ENCODE measurements at regions not wholly inside any gene's neighbourhood (a gene's known extent, or its start where the extent isn't known, plus 50 kb on each side); places are given as distances from the start of the nearest gene placed in this dataset.

GRCh38 chr7:25947669-25948516, 204.1 kb upstream of the NFE2L3 start:
- DNase-seq (ENCODE audit: low read depth, low spot score) = no peak

GRCh38 chr7:25949736-25950487, 202.1 kb upstream of the NFE2L3 start:
- DNase-seq (ENCODE audit: low read depth, low spot score) = no peak

GRCh38 chr7:25950488-25951413, 201.2 kb upstream of the NFE2L3 start:
- DNase-seq (ENCODE audit: low read depth, low spot score) = no peak

GRCh38 chr7:25951414-25952260, 200.4 kb upstream of the NFE2L3 start:
- no peak for DNase-seq (ENCODE audit: low read depth, low spot score)

- no peak for DNase-seq (ENCODE audit: low read depth, low spot score)
Observed at GRCh38 chr7:25952261-25953057, 199.5 kb upstream of the NFE2L3 start.

GRCh38 chr7:25953859-25954258, 198.1 kb upstream of the NFE2L3 start:
- DNase-seq (ENCODE audit: low read depth, low spot score) = no peak

- no peak for DNase-seq (ENCODE audit: low read depth, low spot score)
Observed at GRCh38 chr7:25954395-25954794, 197.6 kb upstream of the NFE2L3 start.

GRCh38 chr7:25959168-25959734, 192.7 kb upstream of the NFE2L3 start:
- DNase-seq (ENCODE audit: low read depth, low spot score) = no peak

- DNase-seq (ENCODE audit: low read depth, low spot score) = no peak
Observed at GRCh38 chr7:25963733-25964132, 188.3 kb upstream of the NFE2L3 start.

GRCh38 chr7:25964483-25964991, 187.5 kb upstream of the NFE2L3 start:
- DNase-seq (ENCODE audit: low read depth, low spot score) = no peak

GRCh38 chr7:25965405-25966123, 186.4 kb upstream of the NFE2L3 start:
- no peak for DNase-seq (ENCODE audit: low read depth, low spot score)

- no peak for DNase-seq (ENCODE audit: low read depth, low spot score)
Observed at GRCh38 chr7:25966469-25966868, 185.5 kb upstream of the NFE2L3 start.

GRCh38 chr7:25967278-25968204, 184.5 kb upstream of the NFE2L3 start:
- no peak for DNase-seq (ENCODE audit: low read depth, low spot score)

GRCh38 chr7:25968205-25968993, 183.6 kb upstream of the NFE2L3 start:
- DNase-seq (ENCODE audit: low read depth, low spot score) = no peak

- no peak for DNase-seq (ENCODE audit: low read depth, low spot score)
Observed at GRCh38 chr7:25970356-25970755, 181.6 kb upstream of the NFE2L3 start.

- DNase-seq (ENCODE audit: low read depth, low spot score) = no peak
Observed at GRCh38 chr7:25970911-25971310, 181.1 kb upstream of the NFE2L3 start.

GRCh38 chr7:25976630-25977029, 175.4 kb upstream of the NFE2L3 start:
- no peak for DNase-seq (ENCODE audit: low read depth, low spot score)

All from brain pericyte (primary cell).